Peyer's patch (tissue), 4 donors: ENCODE measurements at regions not wholly inside any gene's neighbourhood (a gene's known extent, or its start where the extent isn't known, plus 50 kb on each side); places are given as distances from the start of the nearest gene placed in this dataset.
"Not testable (repeated sequence)": the region's sequence is repeated elsewhere in the genome, so short reads cannot be mapped to it uniquely, and the experiment has no call there.

Experiments
- CTCF ChIP-seq, 6 experiments: fragments of 450-650 bp in 4 of 6; fragments of 200-600 bp in 2 of 6; sonication (generic) in 1 of 6; IDR thresholded peaks; one replicate each; pipeline ENCODE4 v1.5.1; 2017 to 2019; ENCODE audit warnings: antibody characterized with exemption in 6 of 6, mild to moderate bottlenecking in 3 of 6, moderate library complexity in 1 of 6
- POLR2A ChIP-seq, 2 donors: fragments of 450-650 bp; IDR thresholded peaks; one replicate each; pipeline ENCODE4 v1.5.1; 2017; ENCODE audit warnings: antibody characterized with exemption in 2 of 2, mild to moderate bottlenecking in 2 of 2, moderate library complexity in 2 of 2

GRCh38 chr7:67335165-67335564, 338.5 kb downstream of the TYW1 start:
- not testable (repeated sequence) for TF ChIP-seq CTCF, POLR2A (IDR thresholded peaks at IDR 0.05)
